ENCODE measurements at regions not wholly inside any gene's neighbourhood (a gene's known extent, or its start where the extent isn't known, plus 50 kb on each side); places are given as distances from the start of the nearest gene placed in this dataset.
A peak's percentile ranks its signal among the peaks of the same experiment; 100 is the strongest.

DNA sequence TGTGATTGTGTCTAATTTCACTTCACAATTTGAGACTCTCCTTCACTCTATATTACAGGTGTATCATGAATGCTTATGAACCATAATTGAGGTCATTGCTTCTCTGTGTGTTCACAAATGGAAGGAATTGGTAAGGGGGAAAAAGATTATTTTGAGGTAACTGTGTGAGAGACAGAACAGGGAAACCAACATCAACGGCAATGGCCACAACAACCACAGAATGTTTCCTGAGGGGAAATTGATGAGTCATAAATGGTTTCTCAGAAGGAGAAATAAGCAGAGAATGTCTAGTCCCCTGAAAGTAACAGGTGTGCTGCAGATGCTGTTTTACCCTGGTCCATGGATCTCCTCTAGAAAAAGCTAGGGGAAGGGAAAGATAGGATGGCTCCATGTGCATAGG lies 361.2 kb upstream of the GALNT5 start:
- no peaks in the 10 kb centered on the region for H3K79me2 ChIP-seq (ENCODE audit: insufficient read depth, low read length)
- H2AFZ ChIP-seq (ENCODE audit: low read length): no peak overlapping the region
- H4K20me1 ChIP-seq (ENCODE audit: insufficient read depth, low read length): no peaks in the 10 kb centered on the region
- intact Hi-C loops (cut with micrococcal nuclease; ENCODE audit: unreplicated experiment) (loop anchor here (10.0 kb wide), 1 partner anchor 561 kb away; the partner anchor contains the start of gene NR4A2), in situ Hi-C loops (cut with HindIII; ENCODE audit: extremely low pct_ligation_motif_present, low pct_unique_long_range_greater_than_20kb) (no loop called here)
- FAIRE-seq (no peak), ATAC-seq (no peak), DNase-seq (ENCODE audit: low spot score) (no peak)
- CTCF ChIA-PET (ENCODE audit: low intra/inter-chr PET ratio, low total read pairs): no interaction called here
- no peak overlapping the region for H3K27ac ChIP-seq (ENCODE audit: extremely low read length, insufficient read depth, low read length)
- no peak overlapping the region for H3K9ac ChIP-seq (ENCODE audit: insufficient read depth, low read depth, low read length)
- no peaks in the 10 kb centered on the region for H3K9me3 ChIP-seq (ENCODE audit: low read length)
- peaks cover 0 to 3% of the 10 kb centered on the region in 2 experiments; a peak in 1 of 5 replicates for H3K27me3 ChIP-seq (ENCODE audit: control insufficient read depth in 1 of 2, insufficient read depth in 2 of 2, low read length in 2 of 2)
- H3K4me1 ChIP-seq (ENCODE audit: insufficient read depth, low read length): 0 out of 2 replicates have a peak, but pooled peaks cover 4% of the 10 kb centered on the region
- 0% methylated on average over 1 of the region's 1 CpG for WGBS (ENCODE audit: low lambda C conversion rate)
- peak; percentile 35; the same call in 1 of the 2 replicates for TF ChIP-seq NFE2L2 (IDR thresholded peaks at IDR 0.05; ENCODE audit: low read length)
- no peak for TF ChIP-seq CHCHD3 (CRISPR knock-in tag; IDR thresholded peaks at IDR 0.05)
- H3K4me2 ChIP-seq (ENCODE audit: low read depth, low read length): no peak overlapping the region
- no peak overlapping the region for H3K4me3 ChIP-seq (replicated peaks in 1 of 3; ENCODE audit: insufficient read depth in 1 of 3, low read depth in 2 of 3, low read length in 3 of 3)
- POLR2A ChIA-PET: no interaction called here
- no peaks in the 10 kb centered on the region for H3K36me3 ChIP-seq (replicated peaks in 1 of 2; ENCODE audit: control insufficient read depth in 1 of 2, insufficient read depth in 2 of 2, low read length in 2 of 2)
- BruUV-seq (replicated peaks): no TSS peak

DNA sequence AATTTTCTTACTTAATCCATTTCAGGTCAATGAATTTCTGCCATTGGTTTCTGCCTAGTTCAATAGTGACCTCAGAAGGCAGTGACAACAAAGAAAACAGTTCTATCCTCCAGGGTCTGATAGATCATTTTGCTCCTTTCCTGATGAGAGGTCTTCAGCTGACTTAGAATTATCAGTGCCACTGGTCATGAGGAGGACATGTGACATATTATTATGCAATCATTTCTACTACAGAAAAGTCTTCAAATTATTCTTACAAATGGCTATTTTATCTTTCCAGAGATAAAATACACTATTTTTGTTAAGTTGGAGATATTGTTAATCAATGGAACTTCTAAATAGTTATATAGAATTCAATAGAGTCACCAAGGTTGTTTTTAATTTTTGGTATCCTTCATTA lies 360.0 kb upstream of the GALNT5 start:
- DNase-seq (ENCODE audit: low spot score) (no peak), ATAC-seq (no peak), FAIRE-seq (no peak)
- Histone ChIP-seq H3K79me2 (ENCODE audit: insufficient read depth, low read length) (no peaks in the 10 kb centered on the region), H3K4me1 (ENCODE audit: insufficient read depth, low read length) (0 out of 2 replicates have a peak, but pooled peaks cover 4% of the 10 kb centered on the region), H3K27ac (ENCODE audit: extremely low read length, insufficient read depth, low read length) (no peak overlapping the region), H3K9ac (ENCODE audit: insufficient read depth, low read depth, low read length) (no peak overlapping the region), H3K36me3 (replicated peaks in 1 of 2; ENCODE audit: control insufficient read depth in 1 of 2, insufficient read depth in 2 of 2, low read length in 2 of 2) (no peaks in the 10 kb centered on the region), H3K4me3 (replicated peaks in 1 of 3; ENCODE audit: insufficient read depth in 1 of 3, low read depth in 2 of 3, low read length in 3 of 3) (no peak overlapping the region), H3K9me3 (ENCODE audit: low read length) (no peaks in the 10 kb centered on the region), H2AFZ (ENCODE audit: low read length) (no peak overlapping the region), H3K27me3 (ENCODE audit: control insufficient read depth in 1 of 2, insufficient read depth in 2 of 2, low read length in 2 of 2) (peaks cover 0 to 3% of the 10 kb centered on the region in 2 experiments; a peak in 1 of 5 replicates), H3K4me2 (ENCODE audit: low read depth, low read length) (no peak overlapping the region), H4K20me1 (ENCODE audit: insufficient read depth, low read length) (no peaks in the 10 kb centered on the region)
- intact Hi-C loops (cut with micrococcal nuclease; ENCODE audit: unreplicated experiment): loop anchor here (10.0 kb wide), 1 partner anchor 563 kb away; the partner anchor contains the start of gene NR4A2
- POLR2A ChIA-PET: no interaction called here
- in situ Hi-C loops (cut with HindIII; ENCODE audit: extremely low pct_ligation_motif_present, low pct_unique_long_range_greater_than_20kb): no loop called here
- CTCF ChIA-PET (ENCODE audit: low intra/inter-chr PET ratio, low total read pairs): no interaction called here
- TF ChIP-seq ZC3H13 (CRISPR knock-in tag; IDR thresholded peaks at IDR 0.05) (no peak), CEBPB (IDR thresholded peaks at IDR 0.05; ENCODE audit: borderline replicate concordance, low read depth, low read length) (peak; percentile 53)
- BruUV-seq (replicated peaks): no TSS peak

Measured in HepG2 (cell line).